Coronary artery (tissue), 2 donors: ENCODE measurements at regions not wholly inside any gene's neighbourhood (a gene's known extent, or its start where the extent isn't known, plus 50 kb on each side); places are given as distances from the start of the nearest gene placed in this dataset.

ENCODE experiments used
- DNase-seq: peaks from one replicate; pipeline ENCODE4 v3.0.0-alpha.2; 2017; ENCODE audit warnings: low spot score
- H3K27ac ChIP-seq, 2 donors: fragments of 200-600 bp; sonication (generic); one replicate each; pipeline ENCODE4 v1.5.1; 2016 to 2019
- H3K4me3 ChIP-seq: fragments of 200-600 bp; sonication (generic); 2 replicates; pipeline ENCODE4 v1.5.1; 2016; ENCODE audit warnings: mild to moderate bottlenecking, moderate library complexity
- TF ChIP-seq, protein P1 (sequence below): fragments of 200-600 bp; sonication (generic); IDR thresholded peaks from one replicate; pipeline ENCODE4 v1.5.1; 2019; ENCODE audit warnings: antibody characterized with exemption

DNA sequence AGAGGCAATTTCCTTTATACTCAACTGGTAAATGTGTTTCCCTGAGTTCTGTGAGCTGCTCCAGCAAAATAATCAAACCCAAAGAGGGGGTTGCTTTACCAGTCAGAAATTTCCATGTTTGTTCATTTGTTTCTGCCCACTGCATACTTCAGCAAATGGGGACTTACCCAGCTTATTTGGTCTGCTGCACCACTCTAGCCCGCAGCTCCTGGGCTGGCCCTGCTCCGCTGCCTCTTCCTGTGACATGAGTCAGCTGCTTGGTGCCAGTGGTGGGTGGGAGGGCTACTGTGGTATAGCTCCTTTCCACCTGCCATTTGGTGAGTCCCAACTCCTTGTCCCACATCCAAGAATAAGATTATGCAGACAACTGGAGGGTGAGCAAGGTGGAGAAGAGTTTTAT lies 644.2 kb downstream of the MCTP2 start:
- Histone ChIP-seq H3K4me3 (no peak overlapping the region), H3K27ac (no peak overlapping the region)
- TF ChIP-seq, protein P1, sequence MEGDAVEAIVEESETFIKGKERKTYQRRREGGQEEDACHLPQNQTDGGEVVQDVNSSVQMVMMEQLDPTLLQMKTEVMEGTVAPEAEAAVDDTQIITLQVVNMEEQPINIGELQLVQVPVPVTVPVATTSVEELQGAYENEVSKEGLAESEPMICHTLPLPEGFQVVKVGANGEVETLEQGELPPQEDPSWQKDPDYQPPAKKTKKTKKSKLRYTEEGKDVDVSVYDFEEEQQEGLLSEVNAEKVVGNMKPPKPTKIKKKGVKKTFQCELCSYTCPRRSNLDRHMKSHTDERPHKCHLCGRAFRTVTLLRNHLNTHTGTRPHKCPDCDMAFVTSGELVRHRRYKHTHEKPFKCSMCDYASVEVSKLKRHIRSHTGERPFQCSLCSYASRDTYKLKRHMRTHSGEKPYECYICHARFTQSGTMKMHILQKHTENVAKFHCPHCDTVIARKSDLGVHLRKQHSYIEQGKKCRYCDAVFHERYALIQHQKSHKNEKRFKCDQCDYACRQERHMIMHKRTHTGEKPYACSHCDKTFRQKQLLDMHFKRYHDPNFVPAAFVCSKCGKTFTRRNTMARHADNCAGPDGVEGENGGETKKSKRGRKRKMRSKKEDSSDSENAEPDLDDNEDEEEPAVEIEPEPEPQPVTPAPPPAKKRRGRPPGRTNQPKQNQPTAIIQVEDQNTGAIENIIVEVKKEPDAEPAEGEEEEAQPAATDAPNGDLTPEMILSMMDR: no peak
- DNase-seq: no peak

DNA sequence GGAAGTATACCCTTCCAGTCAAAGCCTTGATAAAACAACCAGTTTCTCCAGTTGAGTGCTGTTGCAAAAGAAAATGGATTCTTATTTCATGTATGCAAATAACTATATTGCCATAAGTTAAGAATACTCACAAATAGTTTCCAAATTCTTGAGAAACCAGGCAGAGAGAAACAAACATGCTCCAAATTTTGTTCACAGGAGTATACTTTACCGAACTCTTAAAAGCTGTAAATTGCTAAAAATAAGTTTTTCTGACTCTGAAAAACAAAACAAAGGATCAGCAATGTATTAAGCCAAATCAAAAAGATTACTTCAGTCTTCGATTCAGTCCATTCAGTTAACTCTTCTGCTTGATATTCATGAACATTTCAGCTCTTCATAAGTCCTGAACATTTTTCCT lies 646.5 kb downstream of the MCTP2 start:
- DNase-seq: no peak
- H3K27ac ChIP-seq: no peak overlapping the region
- TF ChIP-seq, protein P1: no peak
- no peak overlapping the region for H3K4me3 ChIP-seq

DNA sequence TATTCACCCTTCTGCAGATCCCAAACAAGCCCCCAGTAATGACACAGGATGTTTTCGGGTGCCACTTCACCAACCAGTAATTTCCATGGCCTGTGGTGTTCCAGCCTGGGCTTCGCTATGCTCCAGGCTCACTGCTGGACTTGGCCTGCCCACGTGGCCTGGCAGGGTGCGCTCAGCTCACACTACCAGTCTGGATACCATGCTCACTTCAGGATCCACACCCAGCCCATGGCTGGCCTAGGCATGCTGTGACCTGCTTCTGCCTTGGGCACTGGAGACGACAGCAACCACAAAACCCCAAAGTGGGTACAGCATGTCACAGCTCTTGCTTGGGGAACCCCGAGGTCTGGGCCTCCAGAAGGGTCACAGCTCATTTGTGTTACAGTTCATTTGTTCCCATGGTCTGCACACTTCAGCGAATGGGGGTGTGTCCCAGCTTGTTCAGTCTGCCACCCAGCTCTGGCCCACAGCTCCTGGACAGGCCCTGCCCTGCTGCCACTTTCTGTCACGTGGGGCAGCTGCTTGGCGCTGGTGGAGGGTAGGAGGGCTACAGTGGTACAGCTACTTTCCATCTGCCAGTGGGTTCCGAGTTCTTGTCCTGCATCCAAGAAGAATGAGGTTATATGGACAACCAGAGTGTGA lies 650.8 kb downstream of the MCTP2 start:
- TF ChIP-seq, protein P1: no peak
- no peak for DNase-seq
- no peak overlapping the region for H3K4me3 ChIP-seq
- H3K27ac ChIP-seq: no peak overlapping the region

DNA sequence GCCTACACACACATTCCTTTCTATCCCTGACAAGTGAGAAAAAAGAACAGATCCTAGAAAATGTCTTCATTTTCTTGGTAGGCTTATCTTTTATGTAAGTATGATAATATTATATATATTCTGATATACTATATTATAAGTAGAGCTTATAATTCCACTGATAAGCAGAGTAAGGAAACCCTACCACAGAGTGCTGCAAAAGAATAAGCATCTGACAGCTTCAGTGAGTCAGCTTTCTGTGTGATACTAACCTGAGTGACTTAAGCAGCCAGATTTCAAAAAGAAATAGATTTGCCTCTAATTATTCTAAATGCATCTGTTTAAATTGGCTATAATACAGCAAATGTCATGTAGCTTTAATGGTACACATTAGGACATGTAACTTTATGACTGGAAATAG lies 656.0 kb downstream of the MCTP2 start:
- Histone ChIP-seq H3K4me3 (no peak overlapping the region), H3K27ac (no peak overlapping the region)
- TF ChIP-seq, protein P1: no peak
- DNase-seq: no peak

DNA sequence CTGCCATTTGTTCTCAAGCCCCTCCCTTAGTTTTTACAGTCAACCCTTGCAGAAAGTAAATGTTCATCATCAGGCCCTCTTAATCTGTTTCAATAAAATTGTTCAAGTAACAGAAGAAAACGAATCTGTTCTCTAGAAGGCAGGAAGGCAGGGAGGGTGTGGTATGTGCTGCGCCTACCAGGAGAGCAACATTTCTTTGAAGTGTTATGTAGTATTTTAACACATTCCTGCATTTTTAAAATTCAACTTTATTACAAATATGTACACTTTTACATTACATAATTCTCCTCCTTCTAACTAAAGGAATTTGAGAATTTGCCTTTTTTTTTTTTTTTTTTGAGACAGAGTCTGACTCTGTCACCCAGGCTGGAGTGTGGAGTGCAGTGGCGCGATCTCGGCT lies 657.8 kb downstream of the MCTP2 start:
- no peak for DNase-seq
- Histone ChIP-seq H3K4me3 (no peak overlapping the region), H3K27ac (no peak overlapping the region)
- TF ChIP-seq, protein P1: no peak

DNA sequence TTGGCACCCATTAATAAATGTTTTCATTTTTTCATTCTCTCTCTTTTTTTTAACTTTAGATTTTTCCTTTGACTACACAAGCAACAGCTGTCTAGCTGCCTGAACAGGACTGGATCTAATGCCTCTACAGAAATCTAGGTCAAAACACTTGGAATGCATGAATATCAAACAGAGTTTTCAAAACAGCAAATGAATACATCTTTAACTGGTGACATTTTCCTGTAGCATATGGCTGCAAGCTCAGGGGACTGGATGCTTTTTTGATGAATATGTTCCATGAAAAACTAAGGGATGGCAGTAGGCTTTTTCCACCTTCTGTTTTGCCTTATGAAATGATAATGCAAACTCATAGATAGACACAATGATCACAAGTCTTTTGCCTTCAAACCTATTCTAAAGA lies 661.7 kb downstream of the MCTP2 start:
- DNase-seq: no peak
- Histone ChIP-seq H3K4me3 (no peak overlapping the region), H3K27ac (no peak overlapping the region)
- TF ChIP-seq, protein P1: no peak

DNA sequence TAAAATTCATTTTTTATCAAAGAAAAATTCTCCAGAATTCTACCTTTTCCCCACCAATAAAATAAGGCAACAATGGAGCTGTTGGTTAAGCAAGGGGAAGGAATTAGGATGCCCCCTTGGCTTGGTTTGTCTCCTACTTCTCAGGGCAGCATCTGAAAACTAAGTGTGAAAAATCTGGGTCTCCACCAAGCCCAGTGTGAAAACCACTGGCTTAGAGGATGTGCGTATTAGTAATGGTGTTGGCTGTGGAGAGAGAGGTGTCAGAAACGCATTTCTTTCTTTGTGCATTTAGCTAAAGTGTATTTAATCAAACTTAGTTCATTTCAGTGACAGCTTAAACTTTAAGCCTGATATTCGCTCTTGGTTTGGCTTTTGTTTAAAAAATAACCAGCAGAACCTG lies 662.7 kb downstream of the MCTP2 start:
- no peak for DNase-seq
- TF ChIP-seq, protein P1: no peak
- no peak overlapping the region for H3K27ac ChIP-seq
- no peak overlapping the region for H3K4me3 ChIP-seq
